GM23248 (cell line): ENCODE measurements at regions not wholly inside any gene's neighbourhood (a gene's known extent, or its start where the extent isn't known, plus 50 kb on each side); places are given as distances from the start of the nearest gene placed in this dataset.

Experiments used
- DNase-seq: peaks from one replicate; pipeline ENCODE4 v3.0.0-alpha.2; 2015
- H2AFZ ChIP-seq: fragments of 200-600 bp; sonication (generic); 2 replicates; pipeline ENCODE4 v1.6.1; 2016; ENCODE audit warnings: antibody characterized with exemption
- H3F3A ChIP-seq: fragments of 200-600 bp; sonication (generic); 2 replicates; pipeline ENCODE4 v1.6.1; 2016; ENCODE audit warnings: mild to moderate bottlenecking, antibody characterized with exemption, mixed run types; ENCODE audit not compliant: insufficient read depth
- H3K27ac ChIP-seq: fragments of 200-600 bp; sonication (generic); 2 replicates; pipeline ENCODE4 v1.5.1; 2016; ENCODE audit warnings: mild to moderate bottlenecking
- H3K27me3 ChIP-seq: fragments of 200-600 bp; sonication (generic); replicated peaks from 2 replicates; pipeline ENCODE4 v1.6.1; 2016; ENCODE audit warnings: mild to moderate bottlenecking; ENCODE audit not compliant: insufficient read depth
- H3K36me3 ChIP-seq: fragments of 200-600 bp; sonication (generic); 2 replicates; pipeline ENCODE4 v1.6.1; 2016; ENCODE audit warnings: low read depth, mild to moderate bottlenecking
- H3K4me1 ChIP-seq: fragments of 200-600 bp; sonication (generic); 2 replicates; pipeline ENCODE4 v1.6.1; 2016; ENCODE audit warnings: mild to moderate bottlenecking; ENCODE audit not compliant: insufficient read depth
- H3K4me2 ChIP-seq: fragments of 200-600 bp; sonication (generic); one replicate; pipeline ENCODE4 v1.6.1; 2016; ENCODE audit warnings: mild to moderate bottlenecking; ENCODE audit not compliant: unreplicated experiment
- H3K4me3 ChIP-seq: fragments of 200-600 bp; sonication (generic); 2 replicates; pipeline ENCODE4 v1.5.1; 2016; ENCODE audit warnings: mild to moderate bottlenecking
- H3K79me2 ChIP-seq: fragments of 200-600 bp; sonication (generic); 2 replicates; pipeline ENCODE4 v1.6.1; 2016; ENCODE audit warnings: mild to moderate bottlenecking; ENCODE audit not compliant: insufficient read depth
- H3K9ac ChIP-seq: fragments of 200-600 bp; sonication (generic); 2 replicates; pipeline ENCODE4 v1.6.1; 2016; ENCODE audit warnings: mild to moderate bottlenecking
- H3K9me2 ChIP-seq: fragments of 200-600 bp; sonication (generic); 2 replicates; pipeline ENCODE4 v1.6.1; 2016; ENCODE audit warnings: mixed run types, mild to moderate bottlenecking, moderate library complexity; ENCODE audit not compliant: insufficient read depth
- H3K9me3 ChIP-seq: fragments of 200-600 bp; sonication (generic); one replicate; pipeline ENCODE4 v1.6.1; 2017; ENCODE audit warnings: low read depth
- H4K20me1 ChIP-seq: fragments of 200-600 bp; sonication (generic); 2 replicates; pipeline ENCODE4 v1.6.0; 2016; ENCODE audit not compliant: insufficient read depth
- EZH2 ChIP-seq: fragments of 200-600 bp; sonication (generic); IDR thresholded peaks from 2 replicates; pipeline ENCODE4 v1.6.1; 2018; ENCODE audit warnings: antibody characterized with exemption, mild to moderate bottlenecking; ENCODE audit not compliant: insufficient read depth, poor library complexity, severe bottlenecking
- EZH2phosphoT487 ChIP-seq: fragments of 200-600 bp; sonication (generic); IDR thresholded peaks from 2 replicates; pipeline ENCODE4 v1.6.1; 2018; ENCODE audit warnings: antibody characterized with exemption, moderate library complexity, mild to moderate bottlenecking, low read depth; ENCODE audit not compliant: insufficient read depth
- WGBS, 2 experiments: methylation state at CpG; one replicate each; pipeline ENCODE4 v1.1.6; 2015 to 2017; ENCODE audit warnings: low lambda C conversion rate in 2 of 2, low coverage in 1 of 2; ENCODE audit errors: missing lambda C conversion rate in 2 of 2; 5-methylcytosine and 5-hydroxymethylcytosine counted together
- in situ Hi-C: fragments of 300-500 bp; cut with MboI; formaldehyde crosslinking; loops from 2 replicates; pipeline ENCODE4 v1.15.0; 2020

DNA sequence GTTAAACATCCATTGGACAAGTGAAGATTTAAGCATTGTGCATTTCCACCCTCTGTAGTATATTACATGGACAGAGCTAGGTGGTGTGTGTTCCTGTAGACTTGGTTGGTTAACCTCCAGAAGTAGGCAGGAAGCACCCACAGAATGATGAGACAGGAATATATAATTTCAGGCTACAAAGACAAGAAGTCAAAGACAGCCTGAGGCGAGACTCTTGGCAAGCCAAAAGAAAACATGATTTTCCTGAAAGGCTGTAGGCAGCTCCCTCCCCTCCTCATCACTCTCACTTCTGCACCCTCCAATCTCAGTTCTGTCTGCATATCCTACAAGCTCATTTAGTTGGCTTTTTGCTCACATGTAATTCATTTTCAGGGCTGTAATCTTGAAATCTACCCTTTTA is 110.0 kb upstream of the SLC35B3 start:
- no peaks in the 10 kb centered on the region for H3K36me3 ChIP-seq
- H4K20me1 ChIP-seq, result no peaks in the 10 kb centered on the region
- 59 to 86% methylated on average over 1 of the region's 1 CpG for WGBS, 2 experiments
- H2AFZ ChIP-seq, result no peak overlapping the region
- no peaks in the 10 kb centered on the region for H3K9me2 ChIP-seq
- no peaks in the 10 kb centered on the region for H3K9me3 ChIP-seq
- TF ChIP-seq EZH2phosphoT487 (no peak), EZH2 (no peak)
- no peak for DNase-seq
- H3K4me1 ChIP-seq, result no peaks in the 10 kb centered on the region
- no peaks in the 10 kb centered on the region for H3F3A ChIP-seq
- no peak overlapping the region for H3K4me2 ChIP-seq
- no peak overlapping the region for H3K27ac ChIP-seq
- no peaks in the 10 kb centered on the region for H3K27me3 ChIP-seq
- no peak overlapping the region for H3K9ac ChIP-seq
- no peak overlapping the region for H3K4me3 ChIP-seq
- in situ Hi-C loops, result no loop called here
- no peaks in the 10 kb centered on the region for H3K79me2 ChIP-seq

DNA sequence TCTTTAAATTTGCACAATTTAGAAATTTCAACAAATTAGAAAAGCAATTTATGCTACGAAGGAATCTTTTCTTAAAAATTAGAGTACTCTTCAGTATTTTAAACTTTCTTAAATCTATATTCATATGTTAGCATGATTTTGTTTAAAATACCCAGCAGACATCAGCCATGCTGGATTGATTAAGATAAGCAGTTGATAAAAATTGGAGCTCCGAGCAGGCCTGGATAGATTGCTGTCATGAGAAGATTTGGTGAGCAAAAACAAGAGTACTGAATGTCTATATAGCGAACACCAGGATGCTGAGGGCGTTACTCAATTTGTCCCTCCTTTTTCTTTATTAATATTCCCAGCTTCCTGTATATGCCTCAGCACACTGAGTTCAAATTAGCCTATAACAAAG is 108.4 kb upstream of the SLC35B3 start:
- Histone ChIP-seq H4K20me1 (no peaks in the 10 kb centered on the region), H3K36me3 (no peaks in the 10 kb centered on the region), H3K9ac (no peak overlapping the region), H3K27me3 (no peaks in the 10 kb centered on the region), H3K79me2 (no peaks in the 10 kb centered on the region), H2AFZ (no peak overlapping the region), H3K9me3 (no peaks in the 10 kb centered on the region), H3K27ac (no peak overlapping the region), H3K4me1 (no peaks in the 10 kb centered on the region), H3K9me2 (no peaks in the 10 kb centered on the region), H3F3A (no peaks in the 10 kb centered on the region), H3K4me2 (no peak overlapping the region), H3K4me3 (no peak overlapping the region)
- 52 to 54% methylated on average over 4 of the region's 4 CpGs for WGBS, 2 experiments
- in situ Hi-C loops, result no loop called here
- no peak for DNase-seq
- TF ChIP-seq EZH2phosphoT487 (no peak), EZH2 (no peak)

DNA sequence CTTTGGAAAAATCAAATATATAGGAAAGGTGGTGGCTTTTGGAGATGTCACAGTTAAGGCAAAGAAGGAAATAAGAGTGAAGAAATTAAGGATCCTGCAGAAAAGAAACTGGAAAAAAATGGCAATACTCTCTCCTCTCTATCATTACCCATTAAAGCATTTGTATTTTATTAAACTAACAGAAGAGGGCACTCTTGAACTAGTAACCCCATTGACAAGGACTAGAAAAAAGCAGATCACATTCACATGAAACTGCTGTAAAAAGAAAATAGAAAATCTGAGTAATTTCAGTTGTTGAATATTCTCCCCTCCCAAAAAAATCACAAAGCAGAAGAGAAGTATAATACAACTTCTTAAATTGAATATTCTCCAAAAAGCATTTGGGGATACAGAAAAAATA is 104.1 kb upstream of the SLC35B3 start:
- peak; percentile 45 for DNase-seq
- H3K9me2 ChIP-seq, result no peaks in the 10 kb centered on the region

DNA sequence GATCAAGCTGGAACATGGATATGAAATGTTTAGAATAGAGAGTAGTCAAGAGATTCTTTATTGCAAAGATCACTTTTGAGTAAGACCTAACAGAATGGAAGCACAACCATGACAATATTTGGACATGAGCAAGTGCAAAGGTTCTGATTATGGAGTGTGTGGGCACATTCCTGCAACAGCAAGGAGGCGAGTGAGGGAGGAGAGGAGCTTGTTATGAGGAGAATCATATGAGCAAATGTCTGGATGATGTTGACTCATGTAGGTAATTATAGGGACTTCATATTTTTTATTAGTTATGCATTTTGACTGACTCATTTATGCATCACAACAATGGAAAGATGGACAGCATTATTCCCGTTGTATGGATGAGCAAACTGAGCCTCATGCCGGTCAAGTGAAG is 100.8 kb upstream of the SLC35B3 start:
- no peak for TF ChIP-seq EZH2
- no peak for TF ChIP-seq EZH2phosphoT487
- no peak overlapping the region for H3K4me2 ChIP-seq
- no peak overlapping the region for H3K27ac ChIP-seq
- no peak overlapping the region for H3K9ac ChIP-seq
- 36 to 40% methylated on average over 3 of the region's 3 CpGs for WGBS, 2 experiments
- no peak for DNase-seq
- H3K4me3 ChIP-seq, result no peak overlapping the region
- H3K9me3 ChIP-seq, result no peaks in the 10 kb centered on the region
- no peaks in the 10 kb centered on the region for H3F3A ChIP-seq
- no peaks in the 10 kb centered on the region for H4K20me1 ChIP-seq
- H3K4me1 ChIP-seq, result no peaks in the 10 kb centered on the region
- no peaks in the 10 kb centered on the region for H3K27me3 ChIP-seq
- no peaks in the 10 kb centered on the region for H3K9me2 ChIP-seq
- no peaks in the 10 kb centered on the region for H3K79me2 ChIP-seq
- H2AFZ ChIP-seq, result no peak overlapping the region
- no peaks in the 10 kb centered on the region for H3K36me3 ChIP-seq
- in situ Hi-C loops, result no loop called here

More for the DNA sequence above, 104.1 kb upstream of the SLC35B3 start:
- no peak for TF ChIP-seq EZH2
- TF ChIP-seq EZH2phosphoT487, result no peak
- no peak overlapping the region for H3K9ac ChIP-seq
- H3K36me3 ChIP-seq, result no peaks in the 10 kb centered on the region
- no peaks in the 10 kb centered on the region for H3F3A ChIP-seq
- no peaks in the 10 kb centered on the region for H3K27me3 ChIP-seq
- H3K9me3 ChIP-seq, result no peaks in the 10 kb centered on the region
- no peaks in the 10 kb centered on the region for H4K20me1 ChIP-seq
- H2AFZ ChIP-seq, result no peak overlapping the region
- H3K4me2 ChIP-seq, result no peak overlapping the region
- no peaks in the 10 kb centered on the region for H3K4me1 ChIP-seq
- H3K4me3 ChIP-seq, result no peak overlapping the region
- H3K27ac ChIP-seq, result no peak overlapping the region
- in situ Hi-C loops, result no loop called here
- H3K79me2 ChIP-seq, result no peaks in the 10 kb centered on the region

DNA sequence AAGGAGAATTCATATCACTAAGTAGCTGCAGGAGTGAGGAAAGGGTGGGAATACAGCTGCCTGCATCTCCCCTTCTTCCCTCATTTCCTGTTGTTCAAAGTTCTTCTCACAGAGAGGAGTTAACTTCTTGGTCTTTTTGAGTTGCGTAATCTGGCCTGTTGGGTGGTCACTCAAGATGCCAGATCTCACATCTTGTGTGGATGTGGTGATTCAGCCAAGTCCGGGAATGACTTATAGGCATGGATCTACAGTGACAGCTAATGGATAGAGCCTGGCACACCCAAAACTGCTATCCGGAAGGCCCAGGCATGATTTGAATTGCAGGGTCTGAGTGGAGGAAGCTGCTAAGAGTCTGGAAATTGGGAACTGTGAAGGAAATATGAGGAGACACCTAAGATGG is 100.2 kb upstream of the SLC35B3 start:
- Histone ChIP-seq H3K9ac (no peak overlapping the region), H3K9me3 (no peaks in the 10 kb centered on the region), H3K36me3 (no peaks in the 10 kb centered on the region), H3K4me1 (no peaks in the 10 kb centered on the region), H3K9me2 (no peaks in the 10 kb centered on the region), H3K27ac (no peak overlapping the region), H3K4me3 (no peak overlapping the region), H3K79me2 (no peaks in the 10 kb centered on the region), H3K27me3 (no peaks in the 10 kb centered on the region), H4K20me1 (no peaks in the 10 kb centered on the region), H3F3A (no peaks in the 10 kb centered on the region), H2AFZ (no peak overlapping the region), H3K4me2 (no peak overlapping the region)
- DNase-seq, result peak; percentile 2
- TF ChIP-seq EZH2 (no peak), EZH2phosphoT487 (no peak)
- in situ Hi-C loops, result no loop called here
- 2 to 6% methylated on average over 3 of the region's 3 CpGs for WGBS, 2 experiments
